GM08714 (cell line): ENCODE measurements at regions not wholly inside any gene's neighbourhood (a gene's known extent, or its start where the extent isn't known, plus 50 kb on each side); places are given as distances from the start of the nearest gene placed in this dataset.

Experiments used
- H3K4me3 ChIP-seq: fragments of 200-500 bp; sonication (Bioruptor generic); 2 replicates; pipeline ENCODE4 v1.5.1; 2014; ENCODE audit warnings: mild to moderate bottlenecking, low read length, inconsistent platforms
- ZNF274 ChIP-seq: IDR thresholded peaks from 2 replicates; pipeline ENCODE4 v1.6.1; 2012; ENCODE audit warnings: mild to moderate bottlenecking, low read depth, low read length

DNA sequence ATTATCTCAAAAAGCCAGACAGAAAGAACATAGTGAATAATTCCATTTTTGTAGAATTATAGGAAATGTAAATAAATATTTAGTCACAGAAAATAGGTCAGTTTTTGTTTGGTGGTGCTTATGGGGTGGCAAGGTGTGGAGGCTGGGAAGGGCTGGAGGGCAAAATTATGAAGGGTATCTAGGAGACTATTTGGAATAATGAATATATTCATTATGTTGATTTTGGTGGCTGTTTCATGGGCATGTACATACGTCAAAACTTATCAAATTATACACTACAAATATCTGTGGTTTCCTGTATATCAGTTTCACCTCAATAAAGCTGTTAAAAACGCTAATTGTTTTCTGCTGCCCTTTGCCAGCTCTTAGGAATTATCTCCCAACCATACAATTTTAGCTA, 298.7 kb upstream of the GOLIM4 start:
- no peak overlapping the region for H3K4me3 ChIP-seq
- TF ChIP-seq ZNF274, result no peak

DNA sequence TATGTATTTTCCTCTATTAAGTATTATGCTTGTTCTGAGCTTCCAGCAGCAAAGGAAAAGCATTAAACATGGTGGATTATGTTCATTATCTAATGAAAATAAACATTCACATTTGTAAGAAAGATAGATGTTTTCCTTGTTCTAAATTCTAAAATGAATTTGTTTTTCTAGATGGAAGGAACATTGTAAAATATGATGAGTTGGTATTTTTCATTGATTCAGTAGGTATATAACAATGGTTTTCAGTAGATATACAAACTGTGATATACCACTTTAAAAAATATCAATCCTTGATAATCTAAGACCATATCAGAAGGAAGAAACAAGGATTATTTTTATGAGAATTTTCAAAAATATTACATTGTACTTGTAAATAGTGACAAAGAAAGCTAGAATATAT, 290.6 kb upstream of the GOLIM4 start:
- TF ChIP-seq ZNF274, result no peak
- H3K4me3 ChIP-seq, result no peak overlapping the region

DNA sequence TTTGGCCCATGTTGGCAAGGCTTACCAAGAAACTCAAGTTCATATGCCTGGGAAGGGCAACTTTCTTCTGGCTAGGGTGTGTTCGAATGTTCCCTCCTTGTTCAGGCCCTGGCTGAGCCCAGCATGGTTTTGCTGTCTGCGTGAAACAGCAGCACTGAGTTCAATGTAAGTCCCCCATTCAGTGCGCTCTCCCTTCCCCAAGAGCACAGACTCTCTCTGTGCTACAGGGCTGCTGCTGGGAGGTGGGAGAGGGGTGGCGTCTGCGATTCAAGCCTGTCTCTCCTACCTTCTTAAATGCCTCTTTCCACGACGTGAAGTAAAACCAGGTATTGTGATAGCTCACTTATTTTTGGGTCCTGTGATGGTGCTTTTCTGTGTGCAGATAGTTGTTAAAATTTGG, 289.3 kb upstream of the GOLIM4 start:
- TF ChIP-seq ZNF274, result no peak
- no peak overlapping the region for H3K4me3 ChIP-seq

DNA sequence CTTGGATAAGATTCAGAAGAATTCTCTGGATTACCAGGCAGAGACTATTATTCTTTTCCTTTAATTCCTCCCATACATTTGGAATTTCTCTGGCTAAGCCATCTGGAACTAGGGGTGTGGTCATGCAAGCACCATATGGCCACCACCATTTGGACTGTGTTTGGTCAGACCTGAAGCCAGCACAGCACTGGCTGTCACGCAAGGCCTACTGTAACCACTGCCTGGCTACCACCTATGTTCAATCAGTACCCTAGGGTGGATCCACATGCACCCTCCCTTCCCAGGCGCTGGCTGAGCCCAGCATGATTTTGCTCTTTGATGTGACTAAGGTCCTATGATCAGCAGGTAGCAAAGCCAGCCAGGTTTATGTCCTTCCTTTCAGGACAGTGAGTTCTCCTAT, 287.8 kb upstream of the GOLIM4 start:
- no peak for TF ChIP-seq ZNF274
- H3K4me3 ChIP-seq, result no peak overlapping the region

DNA sequence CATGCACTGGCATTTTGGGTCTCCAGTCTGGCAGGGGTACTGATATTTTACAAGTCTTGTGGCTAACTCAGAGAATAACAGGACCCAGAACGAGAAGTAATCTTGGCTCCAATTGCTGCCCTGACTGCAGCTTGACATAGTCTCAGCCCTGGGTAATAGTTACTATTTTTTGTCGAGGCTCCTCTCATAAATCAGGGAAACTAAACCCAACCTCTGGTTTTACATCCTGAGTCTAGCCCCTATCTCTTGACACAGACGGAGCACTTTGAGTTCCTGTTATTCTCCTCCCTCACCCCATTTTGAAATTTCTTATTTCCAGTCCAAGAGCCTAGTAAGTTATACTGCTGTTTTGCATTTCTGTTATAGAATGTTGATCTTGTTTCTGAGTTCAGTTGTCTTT, 276.1 kb upstream of the GOLIM4 start:
- H3K4me3 ChIP-seq, result no peak overlapping the region
- no peak for TF ChIP-seq ZNF274

DNA sequence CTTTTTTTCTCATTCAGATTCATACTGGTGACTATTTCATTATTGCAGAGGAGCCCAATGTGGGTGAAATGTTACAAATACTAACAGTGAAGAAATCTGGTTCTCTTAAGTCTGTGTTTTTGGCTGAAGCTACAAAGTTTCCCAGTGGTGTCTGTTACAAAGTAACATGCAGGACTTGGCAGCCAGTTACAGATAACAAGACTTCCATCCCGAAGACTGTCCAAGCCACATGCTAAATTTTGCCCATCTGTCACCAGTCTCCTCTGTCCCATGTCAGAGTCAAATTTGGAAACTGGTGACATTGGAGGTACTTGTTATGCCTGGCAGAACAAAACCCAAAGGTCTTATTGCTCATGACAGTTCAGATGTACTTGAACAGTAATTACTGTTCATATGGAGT, 269.2 kb upstream of the GOLIM4 start:
- TF ChIP-seq ZNF274, result no peak
- no peak overlapping the region for H3K4me3 ChIP-seq

GRCh38 chr3:168362661-168363247, 267.0 kb upstream of the GOLIM4 start:
- no peak for TF ChIP-seq ZNF274
- no peak overlapping the region for H3K4me3 ChIP-seq

- TF ChIP-seq ZNF274, result no peak
- no peak overlapping the region for H3K4me3 ChIP-seq
Measured at GRCh38 chr3:168362156-168362555, 266.4 kb upstream of the GOLIM4 start.

DNA sequence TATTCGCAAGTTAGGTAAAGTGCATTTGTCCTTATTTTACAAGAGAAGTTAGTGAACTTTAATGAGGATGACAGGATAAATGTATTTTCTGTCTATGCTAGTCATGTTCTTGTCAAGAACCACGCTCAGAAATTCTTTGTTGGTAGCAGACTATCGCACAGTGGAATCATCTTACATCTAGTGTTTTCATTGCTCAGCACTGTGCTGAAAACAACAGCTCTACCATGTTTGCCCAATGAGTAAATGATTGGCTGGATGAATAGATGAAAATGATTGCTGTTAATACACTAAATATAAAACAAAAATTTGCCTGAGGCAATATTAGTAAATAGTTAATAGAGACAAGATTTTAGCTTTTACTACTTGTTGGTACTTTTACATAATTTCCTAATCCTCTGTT, 265.3 kb upstream of the GOLIM4 start:
- no peak for TF ChIP-seq ZNF274
- no peak overlapping the region for H3K4me3 ChIP-seq

DNA sequence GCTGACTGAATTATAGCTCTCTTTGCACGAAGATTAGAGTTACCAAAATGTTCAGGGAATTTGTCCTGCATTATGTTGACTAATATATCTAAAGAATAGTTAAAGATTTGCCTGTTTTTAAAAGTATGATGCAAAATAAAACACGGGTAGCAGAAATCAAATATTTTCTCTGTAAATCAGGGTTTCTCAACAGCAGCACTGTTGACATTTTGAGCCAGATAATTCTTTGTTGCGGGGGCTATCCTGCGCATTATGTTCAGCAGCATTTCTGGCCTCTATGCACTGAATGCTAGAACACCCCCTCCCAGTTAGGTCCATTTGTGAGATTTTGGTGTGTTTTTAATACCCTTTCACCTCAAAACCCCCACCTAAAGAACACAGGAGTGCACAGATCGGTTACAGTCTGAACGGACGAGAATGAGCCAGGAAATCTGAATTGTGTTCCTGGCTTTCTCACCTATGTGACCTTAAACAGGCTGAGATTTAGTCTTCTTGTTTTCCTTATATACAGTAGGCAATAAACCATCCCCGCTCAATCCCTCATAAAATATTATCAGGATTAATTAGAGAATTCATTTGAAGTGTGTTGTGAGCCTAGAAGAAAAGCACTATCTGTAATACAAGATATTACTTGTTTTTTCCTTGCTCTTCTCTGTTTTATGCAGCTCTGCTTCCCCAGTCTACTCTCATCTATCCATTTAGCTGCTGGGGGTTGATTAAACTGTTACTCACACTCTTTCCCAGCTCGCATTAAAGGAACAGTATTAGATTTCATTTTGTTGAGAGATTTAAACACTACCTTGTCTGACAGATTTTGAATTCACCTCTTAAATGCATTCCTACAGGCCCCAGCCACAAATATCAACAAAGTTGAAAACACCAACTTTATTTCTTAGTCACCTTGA, 247.5 kb upstream of the GOLIM4 start:
- no peak for TF ChIP-seq ZNF274
- H3K4me3 ChIP-seq, result no peak overlapping the region

DNA sequence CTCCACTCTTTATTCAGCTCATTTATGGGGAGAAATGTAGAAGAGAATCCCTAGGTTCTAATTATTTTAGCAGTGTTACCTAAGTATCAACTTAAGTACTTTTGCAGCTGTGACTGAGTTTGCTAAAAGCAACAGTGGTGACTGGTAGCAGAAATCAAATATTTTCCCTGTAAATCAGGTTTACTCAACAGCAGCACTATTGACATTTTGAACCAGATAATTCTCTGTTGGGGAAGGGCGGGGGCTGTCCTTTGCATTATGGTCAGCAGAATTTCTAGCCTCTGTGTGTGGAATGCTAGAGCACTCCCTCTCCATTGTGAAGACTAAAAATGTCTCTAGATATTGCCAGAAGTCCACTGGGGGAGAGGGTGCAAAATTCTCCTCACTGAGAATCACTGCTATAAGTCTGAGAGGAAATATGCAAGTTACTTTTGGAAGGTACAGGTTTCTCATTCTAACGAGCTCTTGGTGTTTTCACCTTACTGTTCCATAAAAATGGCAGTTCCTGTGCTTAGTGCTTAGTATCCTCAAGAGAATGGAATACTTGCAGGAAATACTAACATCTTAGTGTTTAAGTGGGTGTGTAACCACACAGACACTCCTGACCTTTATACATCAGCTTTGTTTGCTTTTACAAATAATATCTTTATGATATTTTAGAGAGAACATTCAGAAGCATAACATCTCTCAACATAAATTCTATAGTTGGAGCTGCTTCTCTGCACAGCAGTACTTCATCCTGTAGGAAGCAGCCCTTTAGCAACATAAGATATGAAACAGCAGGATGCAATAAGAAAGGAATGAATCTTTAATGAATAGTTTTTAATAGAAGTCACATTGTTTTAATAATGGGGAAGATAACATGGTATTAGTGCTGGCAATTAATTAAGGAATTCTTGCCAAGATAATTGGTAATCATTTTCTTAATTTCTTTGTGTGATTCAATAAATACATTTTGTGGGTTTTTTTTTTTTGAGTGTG, 246.5 kb upstream of the GOLIM4 start:
- TF ChIP-seq ZNF274, result no peak
- H3K4me3 ChIP-seq, result no peak overlapping the region

- no peak for TF ChIP-seq ZNF274
- no peak overlapping the region for H3K4me3 ChIP-seq
Measured at GRCh38 chr3:168341192-168341815, 245.6 kb upstream of the GOLIM4 start.

DNA sequence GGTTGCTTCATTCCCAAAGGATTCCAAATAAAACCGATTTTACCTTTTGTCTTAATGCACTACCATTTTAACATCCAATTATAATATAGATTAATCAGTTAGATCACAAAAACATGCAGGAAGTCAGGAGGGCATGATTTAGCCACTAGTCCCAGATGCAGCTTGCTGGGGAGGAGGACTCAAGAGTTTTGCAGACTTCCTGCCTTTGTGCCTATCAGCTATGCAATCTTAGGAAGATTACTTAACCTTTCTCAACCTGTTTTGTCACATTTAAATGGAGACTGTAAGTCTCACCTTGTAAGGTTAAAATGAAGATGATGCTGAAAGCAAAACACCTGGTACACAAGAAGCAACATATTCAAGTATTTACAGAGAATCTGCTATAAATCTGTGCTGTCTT, 242.4 kb upstream of the GOLIM4 start:
- H3K4me3 ChIP-seq, result no peak overlapping the region
- TF ChIP-seq ZNF274, result no peak

DNA sequence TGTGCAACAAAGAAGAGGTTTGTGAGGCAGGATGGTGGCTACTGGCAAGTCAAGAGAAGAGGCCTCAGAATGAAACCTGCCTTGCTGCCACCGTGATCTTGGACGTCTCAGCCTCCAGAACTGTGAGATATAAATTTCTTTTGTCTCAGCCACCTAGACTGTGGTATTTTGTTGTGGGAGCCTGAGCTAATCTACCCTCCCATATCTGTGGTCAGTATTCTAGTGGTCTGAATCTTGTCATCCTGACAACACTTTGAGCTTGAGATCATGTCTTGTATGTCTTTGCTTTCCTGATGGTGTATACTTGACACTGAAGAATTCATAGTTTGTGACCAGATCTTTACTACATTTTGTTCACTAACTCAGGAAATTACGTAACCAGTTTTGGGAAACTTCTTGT, 240.6 kb upstream of the GOLIM4 start:
- TF ChIP-seq ZNF274, result no peak
- no peak overlapping the region for H3K4me3 ChIP-seq

DNA sequence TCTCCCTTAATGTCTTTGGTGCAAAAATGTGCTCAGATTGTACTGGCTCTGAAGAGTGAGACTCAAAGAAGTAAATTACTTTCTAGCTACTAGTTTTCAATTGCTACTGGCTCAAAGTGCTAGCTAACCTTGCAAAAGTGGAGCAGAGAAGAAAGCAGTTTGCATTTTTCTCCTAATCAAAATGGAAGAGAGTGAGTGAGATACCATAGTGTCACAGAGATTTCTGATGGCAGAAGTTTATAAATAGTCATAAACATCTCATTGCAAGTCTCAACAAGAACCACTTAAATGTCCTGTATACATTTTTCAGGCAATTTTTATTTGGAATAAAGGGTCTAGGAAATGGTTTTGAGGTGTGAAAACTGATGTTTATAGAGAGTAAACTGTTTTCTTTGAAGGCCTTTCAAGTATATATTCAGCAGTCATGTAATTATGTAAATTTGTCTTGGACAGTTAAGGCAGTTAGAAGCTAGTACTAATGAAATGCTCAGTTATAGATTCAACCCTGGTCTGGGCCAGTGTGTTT, 237.7 kb upstream of the GOLIM4 start:
- no peak overlapping the region for H3K4me3 ChIP-seq
- TF ChIP-seq ZNF274, result no peak
